NCI-H345 treated with DMSO at 0.1 percent for 48 hours (cell line): ENCODE measurements at regions not wholly inside any gene's neighbourhood (a gene's known extent, or its start where the extent isn't known, plus 50 kb on each side); places are given as distances from the start of the nearest gene placed in this dataset.

Experiments
- DNase-seq: peaks from one replicate; lab custom pipeline; 2025; ENCODE audit not compliant: unreplicated experiment; lab: John Stamatoyannopoulos, UW

GRCh38 chr6:145199961-145200360, 535.4 kb downstream of the EPM2A start:
- DNase-seq = no peak

- no peak for DNase-seq
These were observed 531.0 kb downstream of the EPM2A start for GRCh38 chr6:145204301-145204700.

- no peak for DNase-seq
These were observed 528.9 kb downstream of the EPM2A start for GRCh38 chr6:145206247-145206907.

GRCh38 chr6:145208474-145208873, 526.8 kb downstream of the EPM2A start:
- no peak for DNase-seq

GRCh38 chr6:145209272-145209671, 526.0 kb downstream of the EPM2A start:
- DNase-seq = no peak

- DNase-seq = no peak
These were observed 522.5 kb downstream of the EPM2A start for GRCh38 chr6:145212813-145213212.

- no peak for DNase-seq
These were observed 521.7 kb downstream of the EPM2A start for GRCh38 chr6:145213614-145214013.

- DNase-seq = peak; percentile 10
These were observed 520.8 kb downstream of the EPM2A start for GRCh38 chr6:145214570-145214969.

GRCh38 chr6:145224450-145224849, 510.9 kb downstream of the EPM2A start:
- DNase-seq = no peak

- no peak for DNase-seq
These were observed 509.8 kb downstream of the EPM2A start for GRCh38 chr6:145225500-145225899.

GRCh38 chr6:145227593-145227992, 507.7 kb downstream of the EPM2A start:
- DNase-seq = no peak

- DNase-seq = no peak
These were observed 506.2 kb downstream of the EPM2A start for GRCh38 chr6:145228962-145229582.

- DNase-seq = no peak
These were observed 501.4 kb downstream of the EPM2A start for GRCh38 chr6:145233955-145234354.

GRCh38 chr6:145235207-145235606, 500.1 kb downstream of the EPM2A start:
- no peak for DNase-seq

- DNase-seq = no peak
These were observed 496.5 kb downstream of the EPM2A start for GRCh38 chr6:145238787-145239186.

GRCh38 chr6:145241039-145241438, 494.3 kb downstream of the EPM2A start:
- DNase-seq = no peak

- DNase-seq = no peak
These were observed 493.6 kb downstream of the EPM2A start for GRCh38 chr6:145241721-145242120.

GRCh38 chr6:145244349-145245100, 490.8 kb downstream of the EPM2A start:
- DNase-seq = no peak

GRCh38 chr6:145245119-145245518, 490.2 kb downstream of the EPM2A start:
- DNase-seq = no peak

GRCh38 chr6:145247692-145248419, 487.5 kb downstream of the EPM2A start:
- DNase-seq = no peak

GRCh38 chr6:145250436-145250835, 484.9 kb downstream of the EPM2A start:
- DNase-seq = no peak

- DNase-seq = no peak
These were observed 482.6 kb downstream of the EPM2A start for GRCh38 chr6:145252737-145253136.
